B cell (primary cell): ENCODE measurements at regions not wholly inside any gene's neighbourhood (a gene's known extent, or its start where the extent isn't known, plus 50 kb on each side); places are given as distances from the start of the nearest gene placed in this dataset.

Source experiments
- ATAC-seq: fragments of 200-7000 bp; cut with Tn5 transposase; one replicate; pipeline ENCODE4 v1.10.0; 2021; ENCODE audit warnings: low read depth, mild to moderate bottlenecking, moderate number of reproducible peaks, moderate library complexity
- CTCF ChIA-PET: fragments of 350-600 bp; sonication (Branson Sonifier 250); formaldehyde crosslinking; loops from one replicate; lab custom pipeline; 2021; ENCODE audit warnings: antibody characterized with exemption, inconsistent platforms; lab: Charles Lee
- POLR2A ChIA-PET: fragments of 350-600 bp; sonication (Branson Sonifier 250); formaldehyde crosslinking; loops from one replicate; lab custom pipeline; 2021; ENCODE audit warnings: antibody characterized with exemption; lab: Charles Lee
- DNase-seq: peaks from one replicate; pipeline ENCODE4 v3.0.0; 2013
- H2AFZ ChIP-seq: 2 replicates; pipeline ENCODE4 v1.6.1; 2012; ENCODE audit warnings: mild to moderate bottlenecking, low read depth, low read length; ENCODE audit not compliant: insufficient read depth, poor library complexity, severe bottlenecking
- H3K27ac ChIP-seq, 2 donors: 1 replicate in 1 of 2; 2 replicates in 1 of 2; pipeline ENCODE4 v1.5.1; 2012 to 2013; ENCODE audit warnings: low read length in 2 of 2, mild to moderate bottlenecking in 2 of 2, moderate library complexity in 1 of 2
- H3K27me3 ChIP-seq, 4 experiments: fragments of 200-600 bp in 1 of 4; sonication (generic) in 1 of 4; replicated peaks in 1 of 4; 1 replicate in 2 of 4; 2 replicates in 2 of 4; pipeline versions ENCODE4 v1.6.1 to v1.7.0; 2013 to 2016; ENCODE audit warnings: low read length in 3 of 4, mild to moderate bottlenecking in 2 of 4, mixed read lengths in 1 of 4, moderate library complexity in 1 of 4; ENCODE audit not compliant: insufficient read depth in 4 of 4, control insufficient read depth in 3 of 4; ENCODE audit errors: control extremely low read depth in 1 of 4
- H3K36me3 ChIP-seq, 2 experiments: replicated peaks in 1 of 2; 1 replicate in 1 of 2; 2 replicates in 1 of 2; pipeline versions ENCODE4 v1.6.1 to v1.7.1; 2013; ENCODE audit warnings: low read length in 1 of 2; ENCODE audit not compliant: insufficient read depth in 2 of 2, control insufficient read depth in 1 of 2; ENCODE audit errors: control extremely low read depth in 1 of 2, extremely low read depth in 1 of 2
- H3K4me1 ChIP-seq, 2 donors: fragments of 200-600 bp in 1 of 2; sonication (generic) in 1 of 2; 1 replicate in 1 of 2; 2 replicates in 1 of 2; pipeline versions ENCODE4 v1.5.1 to v1.6.1; 2013 to 2017; ENCODE audit warnings: low read length in 2 of 2; ENCODE audit not compliant: control insufficient read depth in 2 of 2, insufficient read depth in 2 of 2
- H3K4me2 ChIP-seq: replicated peaks from 2 replicates; pipeline ENCODE3; 2012; ENCODE audit warnings: mild to moderate bottlenecking, low read depth, low read length; ENCODE audit not compliant: poor library complexity, severe bottlenecking
- H3K4me3 ChIP-seq, 5 experiments: fragments of 200-600 bp in 1 of 5; sonication (generic) in 1 of 5; 1 replicate in 3 of 5; 2 replicates in 2 of 5; pipeline versions ENCODE4 v1.5.1 to v1.7.0; 2011 to 2016; ENCODE audit warnings: low read length in 4 of 5, mild to moderate bottlenecking in 4 of 5, low read depth in 2 of 5, control low read depth in 1 of 5, moderate library complexity in 1 of 5; ENCODE audit not compliant: insufficient read depth in 1 of 5; ENCODE audit errors: control extremely low read depth in 1 of 5, extremely low read depth in 1 of 5
- H3K79me2 ChIP-seq: fragments of 200-600 bp; sonication (generic); one replicate; pipeline ENCODE4 v1.6.0; 2016; ENCODE audit warnings: low read length; ENCODE audit not compliant: control insufficient read depth, insufficient read depth
- H3K9ac ChIP-seq: fragments of 200-600 bp; sonication (generic); 2 replicates; pipeline ENCODE4 v1.6.1; 2017; ENCODE audit warnings: mild to moderate bottlenecking, low read length, moderate library complexity
- H3K9me3 ChIP-seq, 3 donors: one replicate each; pipeline versions ENCODE4 v1.6.1 to v1.7.1; 2013; ENCODE audit warnings: low read length in 2 of 3; ENCODE audit not compliant: control insufficient read depth in 2 of 3, insufficient read depth in 1 of 3; ENCODE audit errors: control extremely low read depth in 1 of 3
- H4K20me1 ChIP-seq: 2 replicates; pipeline ENCODE4 v1.6.0; 2012; ENCODE audit warnings: mild to moderate bottlenecking, low read length; ENCODE audit not compliant: insufficient read depth, control insufficient read depth, poor library complexity, severe bottlenecking
- H3K27ac Mint-ChIP-seq: one replicate; pipeline ENCODE4 v1.8.0; 2021; ENCODE audit warnings: mixed read lengths
- H3K27me3 Mint-ChIP-seq: one replicate; pipeline ENCODE4 v1.8.0; 2021; ENCODE audit warnings: mixed read lengths
- H3K4me1 Mint-ChIP-seq: one replicate; pipeline ENCODE4 v1.8.0; 2021; ENCODE audit warnings: mixed read lengths
- H3K4me3 Mint-ChIP-seq: one replicate; pipeline ENCODE4 v1.8.0; 2021; ENCODE audit warnings: mixed read lengths
- H3K9me3 Mint-ChIP-seq: one replicate; pipeline ENCODE4 v1.8.0; 2022; ENCODE audit warnings: mixed read lengths; ENCODE audit not compliant: insufficient read depth
- CTCF ChIP-seq: fragments of 200-600 bp; IDR thresholded peaks from one replicate; pipeline ENCODE4 v1.8.0; 2022; ENCODE audit warnings: antibody characterized with exemption, mild to moderate bottlenecking
- EZH2 ChIP-seq: IDR thresholded peaks from 2 replicates; pipeline ENCODE4 v1.6.1; 2012; ENCODE audit warnings: borderline replicate concordance, low read depth, mild to moderate bottlenecking, moderate library complexity, low read length; ENCODE audit not compliant: insufficient read depth, poor library complexity, severe bottlenecking
- WGBS: methylation state at CpG from one replicate; pipeline ENCODE4 v1.1.5; 2013; ENCODE audit warnings: missing lambda C conversion rate; ENCODE audit not compliant: insufficient coverage; 5-methylcytosine and 5-hydroxymethylcytosine counted together
- intact Hi-C: fragments of 100-400 bp; cut with micrococcal nuclease; formaldehyde crosslinking; loops from one replicate; pipeline ENCODE4 v1.10.0; 2022

- TF ChIP-seq CTCF (no peak), EZH2 (no peak)
- Histone ChIP-seq H3K36me3 (no peaks in the 10 kb centered on the region), H3K79me2 (no peaks in the 10 kb centered on the region), H3K4me2 (no peak overlapping the region), H4K20me1 (no peaks in the 10 kb centered on the region), H3K27ac (no peak overlapping the region), H3K9me3 (peaks cover 0 to 8% (median 0%) of the 10 kb centered on the region in 3 donors), H3K4me3 (no peak overlapping the region), H3K4me1 (no peaks in the 10 kb centered on the region), H2AFZ (no peak overlapping the region), H3K27me3 (no peaks in the 10 kb centered on the region), H3K9ac (no peak overlapping the region)
- no peaks in the 10 kb centered on the region for H3K27me3 Mint-ChIP-seq
- no peak overlapping the region for H3K4me3 Mint-ChIP-seq
- DNase-seq (no peak), ATAC-seq (no peak)
- no peak overlapping the region for H3K27ac Mint-ChIP-seq
- WGBS, result 54% methylated on average over 8 of the region's 17 CpGs
- intact Hi-C loops, result no loop called here
- no peaks in the 10 kb centered on the region for H3K4me1 Mint-ChIP-seq
- H3K9me3 Mint-ChIP-seq, result no peaks in the 10 kb centered on the region
- CTCF ChIA-PET, result no interaction called here
- POLR2A ChIA-PET, result no interaction called here
These were observed 91.9 kb upstream of the CDH4 start for GRCh38 chr20:61159957-61160686.

- Histone ChIP-seq H3K4me2 (no peak overlapping the region), H3K4me1 (no peaks in the 10 kb centered on the region), H3K36me3 (no peaks in the 10 kb centered on the region), H3K9me3 (peaks cover 0 to 10% (median 0%) of the 10 kb centered on the region in 3 donors), H3K27me3 (no peaks in the 10 kb centered on the region), H3K79me2 (no peaks in the 10 kb centered on the region), H3K27ac (no peak overlapping the region), H3K4me3 (no peak overlapping the region), H2AFZ (no peak overlapping the region), H3K9ac (no peak overlapping the region), H4K20me1 (no peaks in the 10 kb centered on the region)
- H3K27me3 Mint-ChIP-seq, result no peaks in the 10 kb centered on the region
- DNase-seq (no peak), ATAC-seq (no peak)
- TF ChIP-seq EZH2, result no peak
- no peak for TF ChIP-seq CTCF
- no peaks in the 10 kb centered on the region for H3K9me3 Mint-ChIP-seq
- CTCF ChIA-PET, result no interaction called here
- no peaks in the 10 kb centered on the region for H3K4me1 Mint-ChIP-seq
- WGBS, result no CpG with 5 or more reads among the region's 8 CpGs
- POLR2A ChIA-PET, result no interaction called here
- no peak overlapping the region for H3K27ac Mint-ChIP-seq
- intact Hi-C loops, result no loop called here
- H3K4me3 Mint-ChIP-seq, result no peak overlapping the region
These were observed 90.2 kb upstream of the CDH4 start for GRCh38 chr20:61161726-61162390.
